Activated T-cell treated with anti-CD3 and anti-CD28 coated beads for 48 hours (primary cell): ENCODE measurements at regions not wholly inside any gene's neighbourhood (a gene's known extent, or its start where the extent isn't known, plus 50 kb on each side); places are given as distances from the start of the nearest gene placed in this dataset.
"Not testable (repeated sequence)": the region's sequence is repeated elsewhere in the genome, so short reads cannot be mapped to it uniquely, and the experiment has no call there.

Experiments
- DNase-seq: peaks from one replicate; pipeline ENCODE4 v3.0.0-alpha.2; 2020; ENCODE audit warnings: low read depth

GRCh38 chr4:102397056-102397455, 51.8 kb upstream of the SLC39A8 start:
- DNase-seq = not testable (repeated sequence)

GRCh38 chr4:102399021-102399420, 53.7 kb upstream of the SLC39A8 start:
- no peak for DNase-seq

GRCh38 chr4:102400898-102401297, 55.6 kb upstream of the SLC39A8 start:
- DNase-seq = no peak

GRCh38 chr4:102402223-102402622, 56.9 kb upstream of the SLC39A8 start:
- DNase-seq = no peak

GRCh38 chr4:102403116-102403515, 57.8 kb upstream of the SLC39A8 start:
- DNase-seq = no peak

- no peak for DNase-seq
Observed at GRCh38 chr4:102404431-102404969, 59.2 kb upstream of the SLC39A8 start.

- DNase-seq = no peak
Observed at GRCh38 chr4:102405821-102406401, 60.6 kb upstream of the SLC39A8 start.

- DNase-seq = not testable (repeated sequence)
Observed at GRCh38 chr4:102410884-102411283, 65.6 kb upstream of the SLC39A8 start.

- no peak for DNase-seq
Observed at GRCh38 chr4:102411408-102411807, 66.1 kb upstream of the SLC39A8 start.

- DNase-seq = no peak
Observed at GRCh38 chr4:102416765-102417164, 71.5 kb upstream of the SLC39A8 start.

GRCh38 chr4:102420563-102421398, 75.5 kb upstream of the SLC39A8 start:
- no peak for DNase-seq

- DNase-seq = no peak
Observed at GRCh38 chr4:102422843-102423242, 77.6 kb upstream of the SLC39A8 start.

GRCh38 chr4:102423375-102423774, 77.8 kb upstream of the NFKB1 start:
- no peak for DNase-seq

GRCh38 chr4:102427371-102427998, 73.7 kb upstream of the NFKB1 start:
- no peak for DNase-seq

- no peak for DNase-seq
Observed at GRCh38 chr4:102428122-102428521, 73.0 kb upstream of the NFKB1 start.

GRCh38 chr4:102429553-102429952, 71.6 kb upstream of the NFKB1 start:
- DNase-seq = no peak

GRCh38 chr4:102430461-102430910, 70.7 kb upstream of the NFKB1 start:
- DNase-seq = no peak

- DNase-seq = no peak
Observed at GRCh38 chr4:102431608-102431961, 69.6 kb upstream of the NFKB1 start.

GRCh38 chr4:102437111-102437510, 64.0 kb upstream of the NFKB1 start:
- DNase-seq = no peak

GRCh38 chr4:102438396-102439235, 62.5 kb upstream of the NFKB1 start:
- DNase-seq = no peak

- DNase-seq = no peak
Observed at GRCh38 chr4:102439236-102439614, 61.9 kb upstream of the NFKB1 start.

- no peak for DNase-seq
Observed at GRCh38 chr4:102439812-102440211, 61.3 kb upstream of the NFKB1 start.
